ENCODE measurements at regions not wholly inside any gene's neighbourhood (a gene's known extent, or its start where the extent isn't known, plus 50 kb on each side); places are given as distances from the start of the nearest gene placed in this dataset.

- TF ChIP-seq CTCF (IDR thresholded peaks at IDR 0.05) (no peak), POLR2A (IDR thresholded peaks at IDR 0.05) (no peak)
Observed at GRCh38 chrX:124260845-124261244, 71.6 kb upstream of the TEX13D start.

Measured in heart left ventricle (tissue), 13 donors.